Transverse colon (tissue), 4 donors: ENCODE measurements at regions not wholly inside any gene's neighbourhood (a gene's known extent, or its start where the extent isn't known, plus 50 kb on each side); places are given as distances from the start of the nearest gene placed in this dataset.

Source experiments
- DNase-seq: peaks from one replicate; pipeline ENCODE4 v3.0.0-alpha.2; 2019
- H3K27ac ChIP-seq, 4 donors: fragments of 200-600 bp; sonication (generic); 2 replicates each; pipeline ENCODE4 v1.5.1; 2016 to 2018; ENCODE audit warnings: inconsistent platforms in 4 of 4
- H3K27me3 ChIP-seq: fragments of 200-600 bp; sonication (generic); 2 replicates; pipeline ENCODE4 v1.5.1; 2017; ENCODE audit warnings: inconsistent platforms
- H3K36me3 ChIP-seq, 4 donors: fragments of 200-600 bp; sonication (generic); 2 replicates each; pipeline ENCODE4 v1.5.1; 2017 to 2019; ENCODE audit warnings: inconsistent platforms in 4 of 4
- H3K4me1 ChIP-seq, 4 donors: fragments of 200-600 bp; sonication (generic); 2 replicates each; pipeline ENCODE4 v1.5.1; 2017 to 2020; ENCODE audit warnings: inconsistent platforms in 4 of 4
- H3K4me3 ChIP-seq, 4 donors: fragments of 200-600 bp; sonication (generic); 1 replicate in 1 of 4; 2 replicates in 3 of 4; pipeline versions ENCODE4 v1.5.1 to v1.6.1; 2017 to 2019; ENCODE audit warnings: inconsistent platforms in 4 of 4
- H3K9me3 ChIP-seq, 2 donors: fragments of 200-600 bp; sonication (generic); 2 replicates each; pipeline ENCODE4 v1.5.1; 2017 to 2019; ENCODE audit warnings: inconsistent platforms in 2 of 2
- CTCF ChIP-seq, 5 experiments: fragments of 200-600 bp in 3 of 5; fragments of 450-650 bp in 2 of 5; sonication (generic) in 3 of 5; IDR thresholded peaks; 1 replicate in 2 of 5; 2 replicates in 3 of 5; pipeline ENCODE4 v1.5.1; 2016 to 2017; ENCODE audit warnings: antibody characterized with exemption in 5 of 5, inconsistent platforms in 3 of 5, mild to moderate bottlenecking in 2 of 5, moderate library complexity in 1 of 5
- EP300 ChIP-seq: sonication (generic); formaldehyde crosslinking; IDR thresholded peaks from one replicate; pipeline ENCODE4 v1.6.1; 2017; ENCODE audit warnings: antibody characterized with exemption, low read depth
- POLR2A ChIP-seq: fragments of 450-650 bp; IDR thresholded peaks from one replicate; pipeline ENCODE4 v1.6.1; 2016; ENCODE audit warnings: antibody characterized with exemption, mild to moderate bottlenecking, moderate library complexity
- POLR2AphosphoS5 ChIP-seq, 3 donors: sonication (generic); formaldehyde crosslinking; IDR thresholded peaks; one replicate each; pipeline ENCODE4 v1.6.1; 2016; ENCODE audit warnings: antibody characterized with exemption in 3 of 3
- WGBS, 2 donors: methylation state at CpG; one replicate each; pipeline ENCODE4 v1.1.5; 2018; ENCODE audit warnings: low coverage in 1 of 2; 5-methylcytosine and 5-hydroxymethylcytosine counted together
- in situ Hi-C, 4 donors: fragments of 200-750 bp; cut with MboI; loops; one replicate each; pipeline versions ENCODE4 v1.15.0 to v1.15.1; 2017; ENCODE audit warnings: low sequenced_read_pairs in 3 of 4, low pct_ligation_motif_present in 1 of 4, low pct_unique_long_range_greater_than_20kb in 1 of 4
- intact Hi-C: fragments of 100-400 bp; cut with DNase I; formaldehyde crosslinking; loops from one replicate; pipeline ENCODE4 v1.15.1; 2023; ENCODE audit warnings: low total_unique reads

GRCh38 chr18:24825397-24825796, 365.0 kb downstream of the HRH4 start:
- WGBS, 2 donors: 75 to 93% methylated on average over 1 of the region's 1 CpG
- H3K9me3 ChIP-seq: no peaks in the 10 kb centered on the region
- intact Hi-C loops: no loop called here

GRCh38 chr18:24826605-24827004, 366.2 kb downstream of the HRH4 start:
- 65 to 81% methylated on average over 2 of the region's 2 CpGs for WGBS, 2 donors
- no peaks in the 10 kb centered on the region for H3K4me1 ChIP-seq
- H3K4me3 ChIP-seq: no peak overlapping the region
- no peak overlapping the region for H3K27ac ChIP-seq
- DNase-seq: no peak
- no peaks in the 10 kb centered on the region for H3K36me3 ChIP-seq
- H3K27me3 ChIP-seq: no peaks in the 10 kb centered on the region
- TF ChIP-seq POLR2A: no peak
- no peak for TF ChIP-seq POLR2AphosphoS5 (IDR thresholded peaks at IDR 0.05)
- no peak for TF ChIP-seq CTCF (IDR thresholded peaks at IDR 0.05)
- no peak for TF ChIP-seq EP300
- intact Hi-C loops: no loop called here
- H3K9me3 ChIP-seq: no peaks in the 10 kb centered on the region
- in situ Hi-C loops: loop anchor here in 1 of 4 donors (25.0 kb wide), 1 partner anchor 111 kb away; no protein-coding TSS in a partner anchor

More at GRCh38 chr18:24825397-24825796, 365.0 kb downstream of the HRH4 start:
- no peak overlapping the region for H3K4me3 ChIP-seq
- no peak for DNase-seq
- no peaks in the 10 kb centered on the region for H3K27me3 ChIP-seq
- in situ Hi-C loops: loop anchor here in 1 of 4 donors (25.0 kb wide), 1 partner anchor 112 kb away; no protein-coding TSS in a partner anchor
- H3K4me1 ChIP-seq: no peaks in the 10 kb centered on the region
- no peak for TF ChIP-seq POLR2AphosphoS5 (IDR thresholded peaks at IDR 0.05)
- TF ChIP-seq CTCF (IDR thresholded peaks at IDR 0.05): no peak
- no peak for TF ChIP-seq POLR2A
- no peak for TF ChIP-seq EP300
- no peaks in the 10 kb centered on the region for H3K36me3 ChIP-seq
- H3K27ac ChIP-seq: no peak overlapping the region

GRCh38 chr18:24827501-24827900, 367.1 kb downstream of the HRH4 start:
- H3K9me3 ChIP-seq: no peaks in the 10 kb centered on the region
- no peak for TF ChIP-seq POLR2AphosphoS5 (IDR thresholded peaks at IDR 0.05)
- no peak for TF ChIP-seq POLR2A
- TF ChIP-seq CTCF (IDR thresholded peaks at IDR 0.05): no peak
- TF ChIP-seq EP300: no peak
- H3K4me3 ChIP-seq: no peak overlapping the region
- intact Hi-C loops (no loop called here), in situ Hi-C loops (loop anchor here in 1 of 4 donors (25.0 kb wide), 1 partner anchor 110 kb away; no protein-coding TSS in a partner anchor)
- WGBS, 2 donors: 70 to 76% methylated on average over 1 of the region's 1 CpG
- no peak for DNase-seq
- H3K4me1 ChIP-seq: no peaks in the 10 kb centered on the region
- no peaks in the 10 kb centered on the region for H3K36me3 ChIP-seq
- H3K27ac ChIP-seq: no peak overlapping the region
- no peaks in the 10 kb centered on the region for H3K27me3 ChIP-seq

- H3K4me1 ChIP-seq: no peaks in the 10 kb centered on the region
- no peaks in the 10 kb centered on the region for H3K9me3 ChIP-seq
- intact Hi-C loops (no loop called here), in situ Hi-C loops (loop anchor here in 1 of 4 donors (25.0 kb wide), 1 partner anchor 106 kb away; no protein-coding TSS in a partner anchor)
- no peak for DNase-seq
- TF ChIP-seq POLR2AphosphoS5 (IDR thresholded peaks at IDR 0.05): no peak
- TF ChIP-seq CTCF (IDR thresholded peaks at IDR 0.05): no peak
- no peak for TF ChIP-seq EP300
- TF ChIP-seq POLR2A: no peak
- H3K36me3 ChIP-seq: no peaks in the 10 kb centered on the region
- no peaks in the 10 kb centered on the region for H3K27me3 ChIP-seq
- no peak overlapping the region for H3K27ac ChIP-seq
- no peak overlapping the region for H3K4me3 ChIP-seq
- WGBS, 2 donors: 69 to 84% methylated on average over 2 to 6 of the region's 6 CpGs
Observed at GRCh38 chr18:24831081-24831480, 370.6 kb downstream of the HRH4 start.
